Spleen (tissue), 11 donors: ENCODE measurements at regions not wholly inside any gene's neighbourhood (a gene's known extent, or its start where the extent isn't known, plus 50 kb on each side); places are given as distances from the start of the nearest gene placed in this dataset.

Source experiments
- DNase-seq: peaks from one replicate; pipeline ENCODE4 v3.0.0-alpha.2; 2020
- H3K27ac ChIP-seq, 8 donors: fragments of 200-600 bp; sonication (generic) in 7 of 8; 1 replicate in 4 of 8; 2 replicates in 4 of 8; pipeline versions ENCODE4 v1.5.0 to v1.8.0; 2016 to 2021; ENCODE audit warnings: inconsistent platforms in 4 of 8, mild to moderate bottlenecking in 4 of 8, moderate library complexity in 1 of 8
- H3K27me3 ChIP-seq, 7 donors: fragments of 200-600 bp; sonication (generic) in 6 of 7; replicated peaks in 1 of 7; 1 replicate in 4 of 7; 2 replicates in 3 of 7; pipeline versions ENCODE4 v1.5.0 to v1.8.0; 2016 to 2021; ENCODE audit warnings: inconsistent platforms in 3 of 7, mild to moderate bottlenecking in 1 of 7
- H3K36me3 ChIP-seq, 6 donors: fragments of 200-600 bp; sonication (generic) in 5 of 6; 1 replicate in 4 of 6; 2 replicates in 2 of 6; pipeline versions ENCODE4 v1.5.0 to v1.8.0; 2016 to 2021; ENCODE audit warnings: inconsistent platforms in 2 of 6
- H3K4me1 ChIP-seq, 6 donors: fragments of 200-600 bp; sonication (generic) in 5 of 6; 1 replicate in 3 of 6; 2 replicates in 3 of 6; pipeline versions ENCODE4 v1.5.0 to v1.8.0; 2016 to 2021; ENCODE audit warnings: inconsistent platforms in 3 of 6
- H3K4me3 ChIP-seq, 8 donors: fragments of 200-600 bp; sonication (generic) in 7 of 8; 1 replicate in 4 of 8; 2 replicates in 4 of 8; pipeline versions ENCODE4 v1.5.0 to v1.8.0; 2016 to 2021; ENCODE audit warnings: inconsistent platforms in 4 of 8, mild to moderate bottlenecking in 4 of 8, moderate library complexity in 2 of 8
- H3K9me3 ChIP-seq, 8 donors: fragments of 200-600 bp; sonication (generic) in 7 of 8; 1 replicate in 4 of 8; 2 replicates in 4 of 8; pipeline versions ENCODE4 v1.5.0 to v1.8.0; 2016 to 2021; ENCODE audit warnings: inconsistent platforms in 4 of 8
- POLR2A ChIP-seq, 3 donors: fragments of 450-650 bp; IDR thresholded peaks; one replicate each; pipeline ENCODE4 v1.5.1; 2017; ENCODE audit warnings: antibody characterized with exemption in 3 of 3, mild to moderate bottlenecking in 1 of 3
- POLR2AphosphoS5 ChIP-seq, 3 donors: sonication (generic); formaldehyde crosslinking; IDR thresholded peaks; one replicate each; pipeline ENCODE4 v1.5.1; 2017; ENCODE audit warnings: antibody characterized with exemption in 3 of 3
- WGBS, 5 donors: extraction: QIAGEN DNeasy Blood & Tissue Kit in 3 of 5; methylation state at CpG; one replicate each; pipeline versions ENCODE4 v1.1.5 to v1.1.7; 2013 to 2018; 5-methylcytosine and 5-hydroxymethylcytosine counted together
- intact Hi-C: fragments of 100-400 bp; cut with DNase I; formaldehyde crosslinking; loops from one replicate; pipeline ENCODE4 v1.15.0; 2023; ENCODE audit warnings: low total_unique reads
- TF ChIP-seq, protein P1 (sequence below), 11 experiments: fragments of 200-600 bp in 7 of 11; fragments of 450-650 bp in 4 of 11; sonication (generic) in 4 of 11; IDR thresholded peaks in 8 of 11; conservative IDR thresholded peaks in 3 of 11; 1 replicate in 7 of 11; 2 replicates in 4 of 11; pipeline versions ENCODE4 v1.4.0 to v1.8.0; 2016 to 2021; ENCODE audit warnings: antibody characterized with exemption in 11 of 11, inconsistent platforms in 4 of 11, mild to moderate bottlenecking in 1 of 11
- donor health status: healthy with polysubstance abuse.
- donor health status: DM: no; HTN: no; CAD: no; lungs with moderate emphysema.
- donor health status: DM: no; HTN: no; CAD: no.
- donor health status: Bipolar disorder and iron deficiency.
- donor health status: healthy.
- donor health status: DM: no; HTN: no; CAD: no.
- donor health status: DM: yes; HTN: yes; CAD: no.

DNA sequence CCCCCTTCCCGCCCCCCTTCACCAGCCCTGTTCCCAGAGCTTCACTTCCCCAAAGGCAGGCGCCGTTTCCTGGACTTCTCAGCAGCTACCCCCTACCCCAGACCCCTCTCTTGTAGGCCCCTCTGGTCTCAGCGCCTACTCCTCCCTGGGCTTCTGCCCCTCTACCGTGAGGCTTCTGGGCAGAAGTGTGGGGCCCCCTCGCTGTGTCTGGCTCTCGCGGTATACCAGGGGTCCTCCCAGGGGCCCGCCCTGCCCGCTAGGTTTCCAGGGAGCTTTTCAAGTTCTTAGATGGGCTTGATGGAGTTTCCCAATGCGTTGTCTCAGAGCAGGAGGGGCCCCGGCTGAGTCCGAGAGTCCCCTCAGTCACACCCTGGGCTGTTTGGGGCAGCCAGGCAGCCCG, 247.1 kb downstream of the SEC14L1 start:
- WGBS, 5 donors, result 62 to 86% (median 75%) methylated on average over 11 to 14 of the region's 14 CpGs
- H3K9me3 ChIP-seq, result no peaks in the 10 kb centered on the region
- DNase-seq, result no peak
- TF ChIP-seq, protein P1, sequence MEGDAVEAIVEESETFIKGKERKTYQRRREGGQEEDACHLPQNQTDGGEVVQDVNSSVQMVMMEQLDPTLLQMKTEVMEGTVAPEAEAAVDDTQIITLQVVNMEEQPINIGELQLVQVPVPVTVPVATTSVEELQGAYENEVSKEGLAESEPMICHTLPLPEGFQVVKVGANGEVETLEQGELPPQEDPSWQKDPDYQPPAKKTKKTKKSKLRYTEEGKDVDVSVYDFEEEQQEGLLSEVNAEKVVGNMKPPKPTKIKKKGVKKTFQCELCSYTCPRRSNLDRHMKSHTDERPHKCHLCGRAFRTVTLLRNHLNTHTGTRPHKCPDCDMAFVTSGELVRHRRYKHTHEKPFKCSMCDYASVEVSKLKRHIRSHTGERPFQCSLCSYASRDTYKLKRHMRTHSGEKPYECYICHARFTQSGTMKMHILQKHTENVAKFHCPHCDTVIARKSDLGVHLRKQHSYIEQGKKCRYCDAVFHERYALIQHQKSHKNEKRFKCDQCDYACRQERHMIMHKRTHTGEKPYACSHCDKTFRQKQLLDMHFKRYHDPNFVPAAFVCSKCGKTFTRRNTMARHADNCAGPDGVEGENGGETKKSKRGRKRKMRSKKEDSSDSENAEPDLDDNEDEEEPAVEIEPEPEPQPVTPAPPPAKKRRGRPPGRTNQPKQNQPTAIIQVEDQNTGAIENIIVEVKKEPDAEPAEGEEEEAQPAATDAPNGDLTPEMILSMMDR (IDR thresholded peaks at IDR 0.05 in 8 of 11, conservative IDR thresholded peaks at IDR 0.05 in 3 of 11), result no peak
- no peak for TF ChIP-seq POLR2A (IDR thresholded peaks at IDR 0.05)
- TF ChIP-seq POLR2AphosphoS5 (IDR thresholded peaks at IDR 0.05), result no peak
- H3K27me3 ChIP-seq, result no peaks in the 10 kb centered on the region
- H3K4me1 ChIP-seq, result peaks cover 88 to 99% (median 94%) of the 10 kb centered on the region in 6 donors
- peaks cover 0 to 14% (median 0%) of the 10 kb centered on the region in 6 donors for H3K36me3 ChIP-seq
- H3K27ac ChIP-seq, result peak overlapping the region in 5 of 8 donors; percentile 79 to 94 (median 84)
- intact Hi-C loops, result no loop called here
- H3K4me3 ChIP-seq, result no peak overlapping the region

DNA sequence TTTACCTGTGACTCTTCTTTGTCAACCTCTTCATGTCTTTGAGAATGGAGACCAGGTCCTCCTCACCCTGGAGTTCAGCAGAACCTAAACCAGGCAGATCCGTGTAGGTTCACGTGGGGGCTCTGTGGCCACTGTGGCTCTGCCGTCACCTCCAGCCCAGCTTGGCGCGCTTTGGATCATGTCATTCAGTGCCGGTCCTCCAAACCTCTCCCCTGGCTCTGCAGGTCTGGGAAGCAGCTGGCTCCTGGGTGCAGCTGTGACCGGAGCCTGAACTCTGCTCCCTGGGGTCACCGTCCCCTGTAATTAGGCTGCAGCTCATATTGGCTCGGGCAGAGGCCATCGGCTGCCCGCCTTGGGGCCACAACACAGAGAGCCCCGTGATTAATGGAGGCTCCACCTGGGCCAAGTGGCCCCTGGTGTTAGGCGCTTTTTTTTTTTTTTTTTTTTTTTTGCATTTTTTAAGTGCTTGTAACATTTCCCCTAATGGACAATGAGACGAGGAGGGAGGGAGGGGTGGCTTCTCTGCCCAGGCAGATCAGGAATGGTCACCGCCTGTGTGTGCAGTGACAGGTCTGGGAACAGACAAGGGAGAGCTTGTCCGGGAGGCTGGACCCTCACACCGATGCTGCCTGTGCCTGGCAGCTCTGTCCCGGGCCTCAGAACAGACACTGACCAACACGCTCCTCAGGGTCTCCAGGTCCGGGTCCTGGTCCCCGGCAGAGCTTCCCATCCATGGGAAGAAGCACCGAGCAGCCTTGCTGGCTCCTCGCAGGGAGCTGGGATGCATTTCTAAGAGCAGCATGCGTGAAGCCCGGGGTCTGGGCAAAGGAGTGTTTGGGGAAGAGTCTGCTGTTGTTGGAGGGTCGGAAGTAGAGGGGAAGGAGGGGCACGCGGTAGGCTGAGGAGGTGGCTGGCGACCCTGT, 247.9 kb downstream of the SEC14L1 start:
- Histone ChIP-seq H3K4me1 (peaks cover 89 to 99% (median 94%) of the 10 kb centered on the region in 6 donors), H3K4me3 (peak overlapping the region in 3 of 8 donors; percentile 29 to 64 (median 32)), H3K9me3 (no peaks in the 10 kb centered on the region), H3K27ac (peak overlapping the region; percentile 70 to 94 (median 82)), H3K27me3 (no peaks in the 10 kb centered on the region), H3K36me3 (peaks cover 0 to 9% (median 0%) of the 10 kb centered on the region in 6 donors)
- 51 to 56% (median 53%) methylated on average over 26 to 29 of the region's 29 CpGs for WGBS, 5 donors
- TF ChIP-seq, protein P1 (IDR thresholded peaks at IDR 0.05 in 8 of 11, conservative IDR thresholded peaks at IDR 0.05 in 3 of 11), result no peak
- TF ChIP-seq POLR2AphosphoS5 (IDR thresholded peaks at IDR 0.05) (peak in 1 of 3 donors; percentile 12), POLR2A (IDR thresholded peaks at IDR 0.05) (no peak)
- no peak for DNase-seq
- intact Hi-C loops, result no loop called here

DNA sequence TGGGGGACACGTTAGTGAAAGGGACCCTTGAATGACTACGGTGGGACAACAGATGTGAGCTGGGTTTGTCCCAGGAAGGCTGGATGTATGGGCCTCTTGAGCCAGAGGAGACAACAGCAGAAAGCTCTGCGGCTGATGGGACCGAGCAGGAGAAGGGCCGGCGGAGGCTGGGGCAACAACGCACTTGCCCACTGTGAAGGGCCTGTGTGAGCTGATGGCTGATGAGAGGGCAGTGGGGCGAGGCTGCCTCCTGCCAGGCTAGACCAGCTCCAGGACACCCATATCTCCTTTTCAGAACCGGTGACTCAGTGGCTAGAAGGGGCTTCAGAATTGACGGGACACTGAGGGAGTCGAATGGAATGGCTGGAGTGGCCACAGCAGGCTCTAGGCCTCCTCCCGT, 250.1 kb downstream of the SEC14L1 start:
- peaks cover 78 to 98% (median 91%) of the 10 kb centered on the region in 6 donors for H3K4me1 ChIP-seq
- DNase-seq, result no peak
- H3K9me3 ChIP-seq, result no peaks in the 10 kb centered on the region
- H3K4me3 ChIP-seq, result no peak overlapping the region
- 85 to 92% (median 91%) methylated on average over 9 to 12 of the region's 12 CpGs for WGBS, 5 donors
- TF ChIP-seq, protein P1 (IDR thresholded peaks at IDR 0.05 in 8 of 11, conservative IDR thresholded peaks at IDR 0.05 in 3 of 11), result no peak
- no peak for TF ChIP-seq POLR2A (IDR thresholded peaks at IDR 0.05)
- TF ChIP-seq POLR2AphosphoS5 (IDR thresholded peaks at IDR 0.05), result no peak
- H3K27ac ChIP-seq, result peak overlapping the region in 6 of 8 donors; percentile 41 to 94 (median 78)
- H3K36me3 ChIP-seq, result no peaks in the 10 kb centered on the region
- no peaks in the 10 kb centered on the region for H3K27me3 ChIP-seq
- intact Hi-C loops, result no loop called here
